Activated effector memory CD4-positive, alpha-beta T cell treated with Interleukin-2 at 50 U/mL for 16 hours (primary cell): ENCODE measurements at regions not wholly inside any gene's neighbourhood (a gene's known extent, or its start where the extent isn't known, plus 50 kb on each side); places are given as distances from the start of the nearest gene placed in this dataset.

Experiments
- DNase-seq: peaks from one replicate; pipeline ENCODE4 v3.0.0-alpha.2; 2020

DNA sequence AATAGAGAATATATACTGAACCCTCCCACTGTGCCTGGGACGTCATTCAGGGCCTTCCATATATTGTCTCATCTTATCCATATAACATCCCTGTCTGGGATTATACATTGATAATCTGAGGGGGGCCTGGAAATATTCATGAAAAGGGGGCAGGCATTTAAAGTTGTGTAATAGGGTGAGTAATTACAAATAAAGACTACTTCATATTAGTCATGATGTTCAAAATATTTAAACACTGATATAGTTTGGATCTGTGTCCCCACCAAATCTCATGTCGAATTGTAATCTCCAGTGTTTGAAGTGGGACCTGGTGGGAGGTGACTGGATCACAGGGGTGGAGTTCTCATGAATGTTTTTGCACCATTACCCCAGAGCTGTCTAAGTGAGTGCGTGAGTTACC, 97.8 kb downstream of the AQP9 start:
- DNase-seq, result no peak

DNA sequence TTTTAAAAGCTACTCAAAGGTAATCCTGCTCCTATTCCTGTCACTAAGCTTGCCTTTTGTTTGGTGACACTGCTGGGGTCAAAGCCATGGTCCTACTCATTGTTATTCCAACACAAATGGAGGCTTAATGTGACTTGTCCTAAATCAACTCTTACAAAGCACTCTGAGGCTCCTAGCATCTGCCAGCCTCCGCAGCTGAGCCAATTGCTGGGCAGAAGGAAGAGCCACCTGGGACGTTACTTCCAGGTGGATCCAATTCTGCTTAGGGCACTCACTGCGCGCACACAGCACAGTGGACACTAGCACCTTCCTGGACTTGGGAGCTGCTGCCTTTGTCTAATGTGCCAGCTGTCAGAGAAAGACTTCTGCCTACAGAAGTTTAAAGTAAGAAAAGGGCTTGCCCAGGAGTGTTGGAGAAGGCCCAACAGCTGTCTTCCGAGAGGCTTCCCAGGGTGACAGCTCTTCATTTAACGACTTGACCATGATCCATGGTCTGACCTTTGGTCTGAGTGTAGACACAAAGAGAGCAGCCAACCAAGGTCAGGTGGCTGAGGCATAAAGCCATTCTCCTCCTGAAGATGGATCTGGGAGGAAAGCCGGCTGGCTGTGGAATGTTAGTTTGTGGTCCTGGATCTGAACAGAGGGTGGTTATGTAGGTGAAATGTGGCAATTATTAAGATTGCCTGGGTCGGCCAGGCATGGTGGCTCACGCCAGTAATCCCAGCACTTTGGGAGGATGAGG, 102.2 kb downstream of the AQP9 start:
- no peak for DNase-seq

GRCh38 chr15:58241872-58242271, 103.7 kb downstream of the AQP9 start:
- no peak for DNase-seq

- DNase-seq, result no peak
Measured at GRCh38 chr15:58243070-58243469, 104.9 kb downstream of the AQP9 start.

DNA sequence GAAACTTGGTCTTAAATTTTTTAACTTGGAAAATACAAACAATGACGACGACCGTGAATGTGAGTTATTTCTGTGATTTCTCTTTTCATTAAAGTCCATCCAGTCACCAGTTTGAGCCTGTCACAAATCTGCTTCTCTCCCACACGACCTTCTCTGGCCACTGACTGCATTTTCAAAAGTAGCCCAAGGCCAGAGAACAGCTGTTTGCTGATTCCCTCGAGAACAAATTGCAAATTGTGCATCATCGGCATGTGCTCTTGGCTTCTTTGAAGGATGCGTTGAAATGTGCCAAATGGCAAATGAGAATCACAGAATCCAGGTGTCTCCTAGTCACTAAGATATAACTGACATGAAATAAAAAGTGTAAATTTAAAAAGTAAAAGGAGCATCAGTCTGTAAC, 106.4 kb downstream of the AQP9 start:
- DNase-seq, result no peak

DNA sequence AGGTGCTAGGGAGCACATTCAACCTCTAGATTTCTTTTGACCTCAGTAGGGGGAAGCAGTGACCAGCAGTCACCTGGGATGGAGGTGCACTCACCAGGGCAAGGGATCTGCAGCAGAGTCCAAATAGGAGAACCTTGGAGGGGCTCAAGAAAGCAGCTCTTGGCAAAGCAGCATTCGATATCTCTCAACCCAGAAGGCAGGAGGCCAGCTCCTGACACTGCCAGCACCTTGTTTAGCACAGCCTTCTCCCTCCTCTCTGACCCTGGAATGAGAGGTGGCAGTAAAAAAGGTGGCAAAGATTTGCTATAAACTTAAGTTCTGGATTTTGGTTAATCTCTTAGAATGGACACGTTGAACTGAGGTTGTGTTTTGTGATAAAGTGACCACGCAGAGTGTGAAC, 107.9 kb downstream of the AQP9 start:
- no peak for DNase-seq

- no peak for DNase-seq
Measured at GRCh38 chr15:58247855-58248842, 110.0 kb downstream of the AQP9 start.

GRCh38 chr15:58249646-58250312, 111.6 kb downstream of the AQP9 start:
- no peak for DNase-seq

GRCh38 chr15:58252586-58253323, 114.6 kb downstream of the AQP9 start:
- DNase-seq, result no peak

GRCh38 chr15:58257776-58258325, 119.7 kb downstream of the AQP9 start:
- no peak for DNase-seq

DNA sequence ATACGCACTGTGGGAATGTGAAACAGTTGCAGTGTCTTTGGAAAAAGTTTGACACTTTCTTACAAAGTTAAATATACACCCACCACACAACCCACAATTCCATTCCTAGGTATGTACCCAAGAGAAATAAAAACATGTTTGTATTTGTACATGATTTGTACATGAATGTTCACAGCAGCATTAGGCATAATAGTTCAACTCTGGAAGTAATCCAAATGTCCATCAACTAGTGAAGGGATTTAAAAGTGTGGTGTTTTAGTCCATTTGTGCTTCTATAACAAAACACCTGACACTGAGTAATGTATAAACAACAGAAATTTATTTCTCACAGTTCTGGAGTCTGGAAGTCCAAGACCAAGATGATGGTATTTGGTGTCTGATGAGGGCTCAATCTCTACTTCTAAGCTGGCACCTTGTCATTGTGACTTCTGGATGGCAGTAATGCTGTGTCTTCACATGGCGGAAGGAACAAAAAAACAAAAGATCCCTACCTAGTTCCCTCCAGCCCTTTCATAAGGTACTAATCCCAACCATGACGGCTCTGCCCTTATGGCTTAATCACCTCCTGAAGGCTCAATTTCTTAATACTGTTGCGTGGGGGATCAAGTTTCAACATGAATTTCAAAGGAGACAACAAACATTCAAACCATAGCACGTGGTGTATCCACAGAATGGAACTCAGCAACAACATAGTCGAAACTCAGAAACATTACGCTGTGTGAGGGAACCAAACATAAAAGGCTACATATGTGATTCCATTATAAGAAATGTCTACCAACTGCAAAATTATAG, 120.5 kb downstream of the AQP9 start:
- DNase-seq, result no peak

DNA sequence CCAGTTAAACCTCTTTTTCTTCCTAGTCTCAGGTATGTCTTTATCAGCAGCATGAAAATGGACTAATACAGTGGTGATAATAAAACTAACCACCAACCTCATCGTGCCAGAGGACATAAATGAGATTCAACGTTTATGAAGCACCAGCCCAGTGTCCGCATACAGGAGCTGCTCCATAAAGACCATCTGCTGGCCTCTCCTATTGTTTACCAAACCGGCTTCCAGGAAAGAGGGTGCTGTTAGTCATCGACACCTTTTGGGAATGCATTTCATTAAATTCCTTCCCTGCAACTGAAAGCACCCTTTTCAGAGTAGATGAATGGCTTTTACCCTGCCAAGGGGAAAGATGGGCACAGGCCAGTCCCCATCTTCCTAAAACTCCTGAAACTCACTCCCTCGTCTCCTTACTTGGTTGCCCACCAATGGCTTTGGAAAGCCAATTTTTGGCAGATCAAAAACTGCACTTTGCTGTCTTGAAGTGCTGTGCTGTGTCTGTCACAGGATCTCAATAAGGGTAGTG, 122.1 kb downstream of the AQP9 start:
- DNase-seq, result no peak

DNA sequence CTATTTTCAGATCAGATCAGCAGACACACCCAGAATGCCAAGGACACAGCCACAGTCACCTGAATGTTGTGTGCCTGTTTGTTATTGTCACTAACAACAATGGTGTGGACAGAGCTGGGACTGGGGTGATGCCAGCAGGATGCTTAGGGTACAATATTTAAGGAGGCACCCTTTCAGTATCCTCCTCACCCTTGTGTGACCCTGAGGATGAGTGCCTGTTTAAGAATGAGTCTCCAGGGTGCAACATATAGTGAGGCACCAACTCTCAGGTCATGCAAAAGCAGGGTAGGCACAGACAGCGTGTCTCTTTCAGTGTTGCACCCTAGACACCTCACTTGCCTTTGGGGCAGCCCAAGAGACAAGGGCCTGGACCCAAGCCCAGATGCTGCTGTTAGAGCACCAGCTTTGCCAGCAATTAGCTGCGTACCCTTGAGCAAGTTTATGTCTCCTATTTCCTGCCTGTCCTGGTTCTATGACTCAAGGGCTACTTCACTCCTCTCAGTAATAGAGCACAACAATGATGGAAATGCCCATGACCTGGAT, 122.6 kb downstream of the AQP9 start:
- DNase-seq, result no peak

DNA sequence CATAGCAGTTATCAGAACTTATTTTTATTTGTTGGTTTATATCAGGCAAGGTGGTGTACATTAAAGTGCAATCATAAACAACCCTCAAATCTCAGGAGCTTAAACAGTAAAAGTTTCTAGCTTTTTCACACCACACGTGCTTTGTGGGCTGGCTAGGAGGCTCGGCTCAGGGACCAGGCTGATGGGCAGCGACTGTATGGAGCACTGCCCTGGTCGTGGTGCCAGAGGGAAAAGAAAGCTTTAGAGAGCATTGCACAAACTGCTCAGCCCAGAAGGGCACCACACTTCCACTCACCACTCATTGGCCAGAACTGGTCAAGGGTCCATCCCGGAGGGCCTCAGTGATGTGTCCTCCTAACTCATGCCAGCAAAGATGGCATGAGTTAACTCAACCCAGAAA, 123.2 kb downstream of the AQP9 start:
- DNase-seq, result no peak

DNA sequence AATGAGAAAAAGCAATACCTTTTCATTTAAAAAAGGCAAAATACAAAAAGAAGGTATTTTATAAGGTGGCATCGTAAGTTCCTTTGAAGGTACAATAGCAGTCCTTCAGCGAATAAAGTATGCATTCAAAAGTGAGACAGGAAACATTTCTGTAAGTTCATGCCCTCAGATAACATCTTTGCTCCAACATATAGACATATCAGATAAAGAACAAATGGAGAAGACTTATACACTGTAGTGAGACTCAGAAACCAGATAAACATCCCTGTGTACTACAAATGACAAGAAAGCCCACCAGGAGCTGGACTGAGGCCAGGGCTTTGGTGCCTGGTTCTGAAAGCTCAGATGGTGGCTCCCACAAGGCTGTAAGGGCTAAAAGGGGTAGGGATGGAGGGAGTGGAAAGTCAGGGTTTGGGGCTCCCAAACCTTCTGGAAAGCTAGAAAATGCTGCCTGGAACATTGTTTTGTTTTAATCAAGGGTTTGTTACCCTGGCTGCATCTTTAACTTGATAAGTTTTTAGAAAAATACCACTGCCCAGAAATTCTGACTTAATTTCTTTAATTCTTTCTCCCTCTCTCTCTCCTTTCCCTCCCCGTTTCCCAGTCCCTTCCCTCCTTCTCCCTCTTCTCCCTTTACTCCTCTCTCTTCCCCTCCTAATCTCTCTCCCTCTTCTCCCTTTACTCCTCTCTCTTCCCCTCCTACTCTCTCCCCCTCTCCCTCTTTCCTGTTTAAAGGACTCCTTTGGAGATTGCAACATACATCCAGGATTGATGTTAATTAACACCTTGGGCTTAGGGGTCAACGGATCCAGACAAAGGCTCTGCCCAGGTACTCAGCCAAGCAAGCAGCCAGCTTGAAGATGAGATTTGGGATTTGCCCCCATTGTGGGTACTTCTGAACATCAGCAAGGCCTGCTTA, 126.1 kb downstream of the AQP9 start:
- no peak for DNase-seq

DNA sequence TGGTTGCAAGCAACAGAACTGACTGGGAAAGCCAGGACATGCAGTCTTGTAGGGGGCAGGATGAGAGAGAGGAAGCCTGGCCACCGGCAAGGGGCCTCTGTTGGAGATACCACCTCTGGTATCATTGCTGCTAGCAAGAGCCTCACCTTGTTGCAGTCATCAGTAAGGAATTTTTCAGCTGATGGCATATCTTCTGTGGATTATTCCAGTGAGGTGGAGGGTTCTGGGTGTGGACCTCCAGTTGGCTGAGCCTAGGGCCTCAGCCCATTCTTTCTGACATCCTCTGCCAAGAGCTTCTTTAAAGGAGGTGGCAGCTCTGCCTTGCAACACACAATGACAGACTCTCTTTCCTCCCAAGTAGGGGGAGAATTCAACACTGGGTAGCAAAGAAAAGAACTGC, 128.9 kb downstream of the AQP9 start:
- DNase-seq, result no peak

- no peak for DNase-seq
Measured at GRCh38 chr15:58268746-58269267, 130.6 kb downstream of the AQP9 start.

DNA sequence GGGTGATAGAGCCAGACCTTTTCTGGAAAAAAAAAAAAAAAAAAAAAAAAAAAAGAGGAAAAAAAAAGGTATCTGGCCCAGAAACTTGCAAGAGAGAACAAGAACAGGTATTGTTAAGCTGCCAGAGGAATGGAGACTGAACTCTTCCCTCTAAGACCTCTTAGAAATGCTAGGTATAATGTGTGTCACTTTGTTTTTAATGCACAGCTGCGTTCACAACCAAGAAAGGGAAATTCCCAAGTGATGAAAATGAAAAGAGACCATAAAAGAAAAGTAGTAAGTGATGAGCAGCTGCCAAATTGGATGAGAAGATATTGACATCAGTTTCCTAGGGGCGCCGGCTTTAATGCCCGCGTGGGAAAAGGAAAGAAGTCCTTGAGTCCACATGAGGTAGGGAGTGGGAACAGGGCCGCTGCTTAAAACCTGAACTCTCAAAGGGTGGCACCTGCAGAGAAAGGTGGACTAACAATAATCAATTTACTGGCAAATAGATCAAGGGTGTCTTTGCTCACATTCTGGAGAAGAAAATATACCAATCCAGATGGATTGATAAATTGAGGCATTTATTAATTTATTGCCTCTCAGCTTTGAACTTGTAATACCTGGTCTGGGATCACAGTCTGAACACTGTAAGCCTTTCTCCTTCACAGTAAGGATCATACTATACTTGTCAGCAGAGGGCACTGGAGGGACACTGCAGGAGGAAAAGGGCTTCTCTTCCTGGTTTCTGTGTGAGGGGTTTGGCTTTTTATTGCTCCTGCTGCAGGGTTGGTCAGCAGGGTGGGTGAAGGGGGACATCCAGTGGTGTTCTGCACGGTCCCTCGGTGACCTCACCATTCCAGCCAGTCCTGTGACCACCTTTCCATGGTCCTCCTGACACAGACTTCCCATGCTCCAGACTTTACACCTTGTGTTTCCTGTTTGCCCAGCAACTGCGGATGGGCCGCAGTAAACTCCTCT, 131.6 kb downstream of the AQP9 start:
- no peak for DNase-seq
